A549 (cell line): ENCODE measurements at regions not wholly inside any gene's neighbourhood (a gene's known extent, or its start where the extent isn't known, plus 50 kb on each side); places are given as distances from the start of the nearest gene placed in this dataset.

Experiments used
- ATAC-seq, 2 experiments: fragments of 200-7000 bp in 1 of 2; fragments of >200 bp in 1 of 2; cut with Nextera tagmentation in 1 of 2; cut with Tn5 transposase in 1 of 2; 3 replicates each; pipeline versions ENCODE4 v1.8.0 to v1.9.1; 2018 to 2020; ENCODE audit warnings: mild to moderate bottlenecking in 1 of 2, moderate library complexity in 1 of 2
- CTCF ChIA-PET: fragments of 300-600 bp; sonication (Branson Sonifier 250); formaldehyde crosslinking; extraction: SDS; loops from one replicate; lab custom pipeline; 2021; ENCODE audit warnings: antibody characterized with exemption, inconsistent platforms; lab: Yijun Ruan, JAX
- POLR2A ChIA-PET: fragments of 350-600 bp; formaldehyde crosslinking; extraction: SDS; loops from one replicate; lab custom pipeline; 2021; ENCODE audit warnings: antibody characterized with exemption, inconsistent platforms; lab: Yijun Ruan, JAX
- DNase-seq, 2 experiments: peaks; one replicate each; pipeline versions ENCODE4 v3.0.0 to v3.0.0-alpha.2; 2011 to 2016; ENCODE audit warnings: low read depth in 1 of 2, low spot score in 1 of 2
- FAIRE-seq: peaks from 2 replicates; lab custom pipeline; 2011; peaks lifted over from hg19 to GRCh38; lab: Jason Lieb, UNC
- H3K27ac ChIP-seq, 2 experiments: fragments of >200 bp; sonication (Bioruptor Twin); formaldehyde crosslinking; 3 replicates each; pipeline ENCODE4 v1.5.1; 2016 to 2017
- H3K4me1 ChIP-seq: fragments of >200 bp; sonication (Bioruptor Twin); formaldehyde crosslinking; 3 replicates; pipeline ENCODE4 v1.6.1; 2016
- H3K4me2 ChIP-seq: fragments of >200 bp; sonication (Bioruptor Twin); formaldehyde crosslinking; 3 replicates; pipeline ENCODE4 v1.6.1; 2016
- H3K4me3 ChIP-seq: fragments of >200 bp; sonication (Bioruptor Twin); formaldehyde crosslinking; 3 replicates; pipeline ENCODE4 v1.5.1; 2016
- H3K9me3 ChIP-seq: fragments of >200 bp; sonication (Bioruptor Twin); formaldehyde crosslinking; 3 replicates; pipeline ENCODE4 v1.6.1; 2016
- BCL3 ChIP-seq: fragments of >200 bp; sonication (Bioruptor Twin); formaldehyde crosslinking; IDR thresholded peaks from 3 replicates; pipeline ENCODE4 v1.6.1; 2016
- BHLHE40 ChIP-seq: IDR thresholded peaks from 2 replicates; pipeline ENCODE4 v1.6.1; 2012; ENCODE audit warnings: low read depth, low read length, inconsistent platforms
- CEBPB ChIP-seq, 2 experiments: fragments of >200 bp in 1 of 2; sonication (Bioruptor Twin) in 1 of 2; formaldehyde crosslinking in 1 of 2; IDR thresholded peaks; 2 replicates each; pipeline ENCODE4 v1.6.1; 2012 to 2016
- CTCF ChIP-seq: fragments of >200 bp; sonication (Bioruptor Twin); formaldehyde crosslinking; IDR thresholded peaks from 3 replicates; pipeline ENCODE4 v1.5.1; 2016
- E2F6 ChIP-seq: IDR thresholded peaks from 2 replicates; pipeline ENCODE4 v1.6.1; 2012; ENCODE audit warnings: low read depth, borderline replicate concordance
- FOSB ChIP-seq: fragments of 250-450 bp; sonication (Bioruptor Pico); IDR thresholded peaks from 2 replicates; pipeline ENCODE4 v1.5.0; 2020; ENCODE audit warnings: mild to moderate bottlenecking, moderate library complexity
- FOXS1 ChIP-seq: fragments of 250-450 bp; sonication (Bioruptor Pico); IDR thresholded peaks from 2 replicates; pipeline ENCODE4 v1.5.0; 2020; ENCODE audit warnings: mild to moderate bottlenecking, moderate library complexity
- GATA3 ChIP-seq: IDR thresholded peaks from 2 replicates; pipeline ENCODE4 v1.6.1; 2012; ENCODE audit warnings: borderline replicate concordance
- HMGXB4 ChIP-seq: fragments of 250-450 bp; sonication (Bioruptor Pico); IDR thresholded peaks from 2 replicates; pipeline ENCODE4 v1.5.0; 2021; ENCODE audit warnings: mild to moderate bottlenecking, moderate library complexity, borderline replicate concordance
- HOXB5 ChIP-seq: fragments of 250-450 bp; sonication (Bioruptor Pico); IDR thresholded peaks from 2 replicates; pipeline ENCODE4 v1.5.0; 2020; ENCODE audit warnings: mild to moderate bottlenecking, moderate library complexity
- KDM1A ChIP-seq: fragments of 200-600 bp; sonication (generic); IDR thresholded peaks from 2 replicates; pipeline ENCODE4 v1.6.1; 2016; ENCODE audit warnings: low read depth, mild to moderate bottlenecking
- KDM5A ChIP-seq: fragments of 200-600 bp; sonication (generic); IDR thresholded peaks from 2 replicates; pipeline ENCODE4 v1.6.1; 2016; ENCODE audit warnings: antibody characterized with exemption, mild to moderate bottlenecking
- NR3C1 ChIP-seq: fragments of >200 bp; sonication (Bioruptor Twin); formaldehyde crosslinking; IDR thresholded peaks from 3 replicates; pipeline ENCODE4 v1.6.1; 2017
- POLR2A ChIP-seq: IDR thresholded peaks from 2 replicates; pipeline ENCODE4 v1.6.1; 2012; ENCODE audit warnings: mild to moderate bottlenecking, low read length
- RARB ChIP-seq: fragments of 250-450 bp; sonication (Bioruptor Pico); IDR thresholded peaks from 2 replicates; pipeline ENCODE4 v1.8.0; 2021; ENCODE audit warnings: mild to moderate bottlenecking, moderate library complexity
- RCOR1 ChIP-seq: fragments of 150-350 bp; IDR thresholded peaks from 2 replicates; pipeline ENCODE4 v1.6.1; 2014; ENCODE audit warnings: antibody characterized with exemption, low read length, low read depth
- REST ChIP-seq: fragments of 200-600 bp; sonication (generic); IDR thresholded peaks from 2 replicates; pipeline ENCODE4 v1.6.1; 2016; ENCODE audit warnings: antibody characterized with exemption, mild to moderate bottlenecking, moderate library complexity
- SMC3 ChIP-seq: fragments of >200 bp; sonication (Bioruptor Twin); formaldehyde crosslinking; IDR thresholded peaks from 3 replicates; pipeline ENCODE4 v1.6.1; 2018; ENCODE audit warnings: inconsistent platforms
- USF2 ChIP-seq: fragments of 450-650 bp; IDR thresholded peaks from 2 replicates; pipeline ENCODE4 v1.6.1; 2014; ENCODE audit warnings: antibody characterized with exemption
- ZC3H11A ChIP-seq: fragments of 450-650 bp; IDR thresholded peaks from 2 replicates; pipeline ENCODE4 v1.6.1; 2014; ENCODE audit warnings: antibody characterized with exemption, mild to moderate bottlenecking
- ZFP36 ChIP-seq: fragments of 450-650 bp; IDR thresholded peaks from 2 replicates; pipeline ENCODE4 v1.6.1; 2014; ENCODE audit warnings: borderline replicate concordance; ENCODE audit not compliant: partially characterized antibody
- ZNF302 ChIP-seq: fragments of 250-450 bp; sonication (Bioruptor Pico); IDR thresholded peaks from 2 replicates; pipeline ENCODE4 v1.9.0; 2021; ENCODE audit warnings: inconsistent platforms, mild to moderate bottlenecking, moderate library complexity
- WGBS: methylation state at CpG from one replicate; pipeline ENCODE4 v1.1.6; 2017; ENCODE audit errors: missing lambda C conversion rate; 5-methylcytosine and 5-hydroxymethylcytosine counted together

- POLR2A ChIA-PET: no interaction called here
- WGBS: 24% methylated on average over 5 of the region's 5 CpGs
- no peaks in the 10 kb centered on the region for H3K4me1 ChIP-seq
- no peak for ATAC-seq
- FAIRE-seq: no peak
- H3K4me3 ChIP-seq: no peak overlapping the region
- CTCF ChIA-PET: interaction anchor here (0.6 kb wide), 1 partner anchor 460 kb away, joined by 4 read pairs; no protein-coding TSS in a partner anchor
- DNase-seq: no peak
- H3K4me2 ChIP-seq: no peak overlapping the region
- H3K27ac ChIP-seq: no peak overlapping the region
- no peak for TF ChIP-seq HOXB5 (CRISPR knock-in tag)
- no peak for TF ChIP-seq ZNF302 (CRISPR knock-in tag)
- TF ChIP-seq POLR2A: no peak
- no peak for TF ChIP-seq SMC3
- no peak for TF ChIP-seq GATA3
- no peak for TF ChIP-seq ZC3H11A
- TF ChIP-seq E2F6: no peak
- TF ChIP-seq ZFP36: no peak
- TF ChIP-seq CTCF: no peak
- no peak for TF ChIP-seq NR3C1
- TF ChIP-seq FOSB (CRISPR knock-in tag): no peak
- TF ChIP-seq CEBPB (IDR thresholded peaks at IDR 0.05): no peak
- TF ChIP-seq RCOR1: no peak
- TF ChIP-seq KDM5A: no peak
- H3K9me3 ChIP-seq: no peaks in the 10 kb centered on the region
Measured at GRCh38 chr11:110951037-110951949, 239.1 kb upstream of the ARHGAP20 start.

GRCh38 chr11:110948112-110948511, 235.9 kb upstream of the ARHGAP20 start:
- DNase-seq (no peak), ATAC-seq (no peak), FAIRE-seq (no peak)
- H3K4me3 ChIP-seq: no peak overlapping the region
- no peak overlapping the region for H3K27ac ChIP-seq
- 18% methylated on average over 3 of the region's 3 CpGs for WGBS
- no peaks in the 10 kb centered on the region for H3K9me3 ChIP-seq
- no peak for TF ChIP-seq REST
- no peak for TF ChIP-seq BHLHE40
- TF ChIP-seq HMGXB4 (CRISPR knock-in tag): no peak
- no peak for TF ChIP-seq BCL3
- no peak for TF ChIP-seq CTCF
- TF ChIP-seq RARB: no peak
- TF ChIP-seq USF2: no peak
- TF ChIP-seq FOXS1 (CRISPR knock-in tag): no peak
- no peak for TF ChIP-seq GATA3
- no peak for TF ChIP-seq HOXB5 (CRISPR knock-in tag)
- no peak for TF ChIP-seq KDM1A
- TF ChIP-seq POLR2A: no peak
- no peak for TF ChIP-seq CEBPB (IDR thresholded peaks at IDR 0.05)
- no peak for TF ChIP-seq NR3C1
- TF ChIP-seq SMC3: no peak
- H3K4me1 ChIP-seq: no peaks in the 10 kb centered on the region
- H3K4me2 ChIP-seq: no peak overlapping the region
- ChIA-PET CTCF (no interaction called here), POLR2A (no interaction called here)
